ENCODE measurements at regions not wholly inside any gene's neighbourhood (a gene's known extent, or its start where the extent isn't known, plus 50 kb on each side); places are given as distances from the start of the nearest gene placed in this dataset.
"Not testable (repeated sequence)": the region's sequence is repeated elsewhere in the genome, so short reads cannot be mapped to it uniquely, and the experiment has no call there.

DNA sequence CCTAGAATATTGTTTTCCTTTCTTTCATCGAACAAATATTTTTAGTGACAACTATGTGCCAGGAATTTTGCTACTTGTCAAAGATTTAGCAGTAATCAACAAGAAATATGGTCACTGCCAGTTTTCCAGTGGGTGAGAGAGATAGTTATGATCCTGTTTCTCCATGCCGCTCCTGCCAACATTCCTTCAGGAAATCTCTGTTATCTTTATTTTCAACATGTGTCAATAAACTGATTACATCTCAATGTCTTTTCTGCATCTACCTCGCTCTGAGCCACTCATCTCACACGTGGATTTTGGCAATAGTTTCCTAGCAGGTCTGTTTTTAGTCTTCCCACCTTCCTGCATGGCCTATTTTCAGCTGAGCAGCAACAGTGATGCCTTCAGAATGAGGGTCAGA is 650.0 kb upstream of the STXBP6 start:
- intact Hi-C loops (cut with DNase I): no loop called here
- no peaks in the 10 kb centered on the region for H3K9me3 ChIP-seq
- no peak for DNase-seq

DNA sequence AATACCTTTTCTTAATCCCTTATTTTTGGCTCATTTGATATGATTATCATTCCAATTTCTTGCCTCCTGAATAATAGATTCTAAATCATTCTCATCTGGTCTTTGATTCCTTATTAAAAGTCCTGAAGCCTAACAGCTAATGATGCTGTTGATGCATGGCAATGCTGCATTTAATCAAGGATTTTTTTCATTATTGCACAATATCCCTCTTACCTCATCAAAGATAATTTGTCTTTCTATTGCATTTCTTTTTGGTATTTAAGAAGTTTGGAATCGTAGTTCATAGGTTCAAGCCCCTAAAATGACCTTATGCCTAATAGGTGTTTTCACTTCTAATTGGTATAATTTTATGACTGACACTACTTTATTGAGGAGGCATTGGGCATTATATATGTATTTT is 648.2 kb upstream of the STXBP6 start:
- H3K4me3 ChIP-seq: no peak overlapping the region
- H3K27me3 ChIP-seq: no peaks in the 10 kb centered on the region
- H3K9me3 ChIP-seq: no peaks in the 10 kb centered on the region
- H3K4me1 ChIP-seq: no peaks in the 10 kb centered on the region
- TF ChIP-seq, protein P1, sequence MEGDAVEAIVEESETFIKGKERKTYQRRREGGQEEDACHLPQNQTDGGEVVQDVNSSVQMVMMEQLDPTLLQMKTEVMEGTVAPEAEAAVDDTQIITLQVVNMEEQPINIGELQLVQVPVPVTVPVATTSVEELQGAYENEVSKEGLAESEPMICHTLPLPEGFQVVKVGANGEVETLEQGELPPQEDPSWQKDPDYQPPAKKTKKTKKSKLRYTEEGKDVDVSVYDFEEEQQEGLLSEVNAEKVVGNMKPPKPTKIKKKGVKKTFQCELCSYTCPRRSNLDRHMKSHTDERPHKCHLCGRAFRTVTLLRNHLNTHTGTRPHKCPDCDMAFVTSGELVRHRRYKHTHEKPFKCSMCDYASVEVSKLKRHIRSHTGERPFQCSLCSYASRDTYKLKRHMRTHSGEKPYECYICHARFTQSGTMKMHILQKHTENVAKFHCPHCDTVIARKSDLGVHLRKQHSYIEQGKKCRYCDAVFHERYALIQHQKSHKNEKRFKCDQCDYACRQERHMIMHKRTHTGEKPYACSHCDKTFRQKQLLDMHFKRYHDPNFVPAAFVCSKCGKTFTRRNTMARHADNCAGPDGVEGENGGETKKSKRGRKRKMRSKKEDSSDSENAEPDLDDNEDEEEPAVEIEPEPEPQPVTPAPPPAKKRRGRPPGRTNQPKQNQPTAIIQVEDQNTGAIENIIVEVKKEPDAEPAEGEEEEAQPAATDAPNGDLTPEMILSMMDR (IDR thresholded peaks at IDR 0.05): no peak
- no peak for TF ChIP-seq POLR2A (IDR thresholded peaks at IDR 0.05)
- no peaks in the 10 kb centered on the region for H3K36me3 ChIP-seq
- 54 to 57% methylated on average over 1 of the region's 1 CpG for WGBS, 2 donors
- no peak overlapping the region for H3K27ac ChIP-seq
- DNase-seq: no peak
- intact Hi-C loops (cut with DNase I): no loop called here

More for the DNA sequence above, 650.0 kb upstream of the STXBP6 start:
- Histone ChIP-seq H3K27me3 (no peaks in the 10 kb centered on the region), H3K36me3 (no peaks in the 10 kb centered on the region), H3K27ac (no peak overlapping the region), H3K4me3 (no peak overlapping the region), H3K4me1 (no peaks in the 10 kb centered on the region)
- TF ChIP-seq POLR2A (IDR thresholded peaks at IDR 0.05): no peak
- TF ChIP-seq, protein P1 (IDR thresholded peaks at IDR 0.05): no peak
- WGBS, 2 donors: 53 to 70% methylated on average over 4 of the region's 4 CpGs

DNA sequence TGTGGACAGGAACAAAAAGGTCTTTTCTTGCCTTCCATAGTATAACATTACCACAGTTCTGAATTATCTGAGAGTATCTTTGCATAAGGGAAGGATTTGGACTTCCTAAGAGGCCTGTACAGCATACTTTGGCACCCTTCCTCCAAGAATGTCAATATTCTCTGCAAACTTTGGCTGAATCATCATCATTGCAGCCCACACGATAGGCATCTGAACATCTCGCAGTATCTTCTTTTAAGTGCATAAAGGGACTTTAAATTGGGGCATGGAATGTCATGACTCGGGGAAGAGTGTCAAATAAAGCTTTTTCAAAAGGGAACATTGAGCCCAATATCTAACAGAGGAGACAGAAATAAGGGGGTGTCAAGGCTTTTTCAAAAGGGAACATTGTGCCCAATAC is 646.2 kb upstream of the STXBP6 start:
- H3K27ac ChIP-seq: no peak overlapping the region
- H3K36me3 ChIP-seq: no peaks in the 10 kb centered on the region
- H3K27me3 ChIP-seq: no peaks in the 10 kb centered on the region
- TF ChIP-seq, protein P1 (IDR thresholded peaks at IDR 0.05): no peak
- TF ChIP-seq POLR2A (IDR thresholded peaks at IDR 0.05): no peak
- no peak for DNase-seq
- intact Hi-C loops (cut with DNase I): no loop called here
- 48 to 65% methylated on average over 3 of the region's 3 CpGs for WGBS, 2 donors
- H3K4me3 ChIP-seq: no peak overlapping the region
- no peaks in the 10 kb centered on the region for H3K4me1 ChIP-seq
- no peaks in the 10 kb centered on the region for H3K9me3 ChIP-seq

DNA sequence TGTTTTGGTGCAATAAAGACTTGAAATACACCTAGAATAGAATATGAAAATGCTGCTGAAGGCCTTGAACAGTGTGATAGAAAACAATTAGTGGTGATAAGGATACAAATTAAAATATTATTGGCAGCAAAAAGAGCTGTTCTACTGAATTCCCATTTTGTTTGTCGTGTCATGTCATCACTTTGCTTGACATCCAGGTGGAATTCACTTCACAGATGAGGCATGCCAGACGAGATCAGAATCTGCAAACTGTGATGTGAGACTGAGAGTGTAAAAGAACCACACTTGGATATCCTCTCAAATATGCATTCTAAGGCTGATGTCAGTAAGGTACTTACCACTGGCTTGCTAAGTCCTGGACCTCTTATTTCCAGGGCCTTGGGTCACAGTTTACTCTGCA is 635.1 kb upstream of the STXBP6 start:
- Histone ChIP-seq H3K4me3 (no peak overlapping the region), H3K9me3 (no peaks in the 10 kb centered on the region), H3K27ac (no peak overlapping the region), H3K36me3 (no peaks in the 10 kb centered on the region), H3K4me1 (no peaks in the 10 kb centered on the region), H3K27me3 (no peaks in the 10 kb centered on the region)
- no peak for DNase-seq
- intact Hi-C loops (cut with DNase I): no loop called here
- TF ChIP-seq POLR2A (IDR thresholded peaks at IDR 0.05): no peak
- TF ChIP-seq, protein P1 (IDR thresholded peaks at IDR 0.05): no peak
- 15 to 28% methylated on average over 2 of the region's 2 CpGs for WGBS, 2 donors

DNA sequence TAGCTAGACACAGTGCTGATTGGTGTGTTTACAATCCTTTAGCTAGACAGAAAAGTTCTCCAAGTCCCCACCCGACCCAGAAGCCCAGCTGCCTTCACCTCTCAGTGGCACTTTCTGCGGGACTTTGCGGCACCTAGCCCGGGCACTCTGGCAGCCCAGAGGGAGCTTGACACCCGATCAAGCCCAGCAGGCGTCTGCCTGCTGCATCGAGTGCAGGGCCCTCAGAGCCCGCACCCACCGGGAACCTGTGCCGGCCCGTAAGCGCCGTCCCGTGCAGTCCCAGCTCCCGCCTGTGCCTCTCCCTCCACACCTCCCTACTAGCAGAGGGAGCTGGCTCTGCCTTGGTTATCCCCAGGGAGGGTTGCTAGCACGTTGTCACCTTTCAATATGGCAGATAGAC is 631.0 kb upstream of the STXBP6 start:
- intact Hi-C loops (cut with DNase I): no loop called here
- Histone ChIP-seq H3K36me3 (no peaks in the 10 kb centered on the region), H3K27me3 (no peaks in the 10 kb centered on the region), H3K9me3 (no peaks in the 10 kb centered on the region), H3K4me3 (no peak overlapping the region), H3K27ac (no peak overlapping the region), H3K4me1 (no peaks in the 10 kb centered on the region)
- TF ChIP-seq, protein P1 (IDR thresholded peaks at IDR 0.05): no peak
- no peak for TF ChIP-seq POLR2A (IDR thresholded peaks at IDR 0.05)
- DNase-seq: no peak
- WGBS, 2 donors: 69 to 85% methylated on average over 7 of the region's 16 CpGs

DNA sequence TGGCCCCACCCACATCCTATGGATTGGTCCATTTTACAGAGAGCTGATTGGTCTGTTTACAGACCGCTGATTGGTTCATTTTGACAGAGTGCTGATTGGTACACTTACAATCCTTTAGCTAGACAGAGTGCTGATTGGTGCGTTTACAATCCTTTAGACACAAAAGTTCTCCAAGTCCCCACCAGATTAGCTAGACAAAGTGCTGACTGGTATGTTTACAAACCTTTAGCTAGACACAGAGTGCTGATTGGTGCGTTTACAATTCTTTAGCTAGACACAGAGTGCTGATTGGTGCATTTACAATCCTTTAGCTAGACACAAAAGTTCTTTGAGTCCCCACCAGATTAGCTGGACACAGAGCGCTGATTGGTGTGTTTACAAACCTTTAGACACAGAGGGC is 630.6 kb upstream of the STXBP6 start:
- H3K4me1 ChIP-seq; intact Hi-C loops (cut with DNase I); DNase-seq; H3K4me3 ChIP-seq; H3K36me3 ChIP-seq; H3K27me3 ChIP-seq; H3K9me3 ChIP-seq; H3K27ac ChIP-seq: not testable (repeated sequence)
- 81 to 88% methylated on average over 4 of the region's 4 CpGs for WGBS, 2 donors
